Stimulated activated CD8-positive, alpha-beta memory T cell treated with anti-CD3 and anti-CD28 coated beads, Interleukin-12 subunit alpha, Interleukin-12 subunit beta, amount 100 ng/mL, for 24 hours (primary cell): ENCODE measurements at regions not wholly inside any gene's neighbourhood (a gene's known extent, or its start where the extent isn't known, plus 50 kb on each side); places are given as distances from the start of the nearest gene placed in this dataset.

Experiments
- DNase-seq: peaks from one replicate; pipeline ENCODE4 v3.0.0-alpha.2; 2020; ENCODE audit errors: extremely low read depth

GRCh38 chr17:79398441-79398840, 212.4 kb downstream of the RBFOX3 start:
- no peak for DNase-seq

- no peak for DNase-seq
Observed at GRCh38 chr17:79396696-79397095, 214.2 kb downstream of the RBFOX3 start.

- no peak for DNase-seq
Observed at GRCh38 chr17:79395545-79395944, 215.3 kb downstream of the RBFOX3 start.

GRCh38 chr17:79395066-79395465, 215.8 kb downstream of the RBFOX3 start:
- DNase-seq: no peak

GRCh38 chr17:79393358-79394052, 217.3 kb downstream of the RBFOX3 start:
- peak; percentile 10 for DNase-seq

GRCh38 chr17:79392598-79392997, 218.3 kb downstream of the RBFOX3 start:
- no peak for DNase-seq

GRCh38 chr17:79391376-79392233, 219.2 kb downstream of the RBFOX3 start:
- peak; percentile 8 for DNase-seq

- no peak for DNase-seq
Observed at GRCh38 chr17:79389896-79390295, 221.0 kb downstream of the RBFOX3 start.

GRCh38 chr17:79388556-79389295, 222.1 kb downstream of the RBFOX3 start:
- no peak for DNase-seq

- no peak for DNase-seq
Observed at GRCh38 chr17:79387783-79388182, 223.1 kb downstream of the RBFOX3 start.

GRCh38 chr17:79385962-79386563, 224.8 kb downstream of the RBFOX3 start:
- no peak for DNase-seq

GRCh38 chr17:79382313-79382712, 228.5 kb downstream of the RBFOX3 start:
- no peak for DNase-seq

- DNase-seq: no peak
Observed at GRCh38 chr17:79379700-79380445, 231.0 kb downstream of the RBFOX3 start.

- no peak for DNase-seq
Observed at GRCh38 chr17:79377230-79377786, 233.5 kb downstream of the RBFOX3 start.

- DNase-seq: no peak
Observed at GRCh38 chr17:79374807-79375206, 236.0 kb downstream of the RBFOX3 start.

- no peak for DNase-seq
Observed at GRCh38 chr17:79374087-79374689, 236.7 kb downstream of the RBFOX3 start.

- DNase-seq: no peak
Observed at GRCh38 chr17:79372470-79373238, 238.2 kb downstream of the RBFOX3 start.

- no peak for DNase-seq
Observed at GRCh38 chr17:79371984-79372383, 238.9 kb downstream of the RBFOX3 start.

GRCh38 chr17:79370594-79370993, 240.3 kb downstream of the RBFOX3 start:
- no peak for DNase-seq

- DNase-seq: no peak
Observed at GRCh38 chr17:79370126-79370525, 240.7 kb downstream of the RBFOX3 start.
